GM23338 (cell line): ENCODE measurements at regions not wholly inside any gene's neighbourhood (a gene's known extent, or its start where the extent isn't known, plus 50 kb on each side); places are given as distances from the start of the nearest gene placed in this dataset.

Experiments
- ATAC-seq: fragments of 200-7000 bp; cut with Tn5 transposase; 3 replicates; pipeline ENCODE4 v1.9.1; 2020
- DNase-seq: peaks from one replicate; pipeline ENCODE4 v3.0.0-alpha.2; 2015; ENCODE audit warnings: low spot score
- H2AFZ ChIP-seq: fragments of 200-600 bp; sonication (generic); 2 replicates; pipeline ENCODE4 v1.8.0; 2016; ENCODE audit warnings: antibody characterized with exemption, mild to moderate bottlenecking, moderate library complexity
- H3F3A ChIP-seq: fragments of 200-600 bp; sonication (generic); replicated peaks from 2 replicates; pipeline ENCODE4 v1.8.0; 2017; ENCODE audit warnings: antibody characterized with exemption, mixed run types, low read depth
- H3K27ac ChIP-seq: fragments of 200-600 bp; sonication (generic); 2 replicates; pipeline ENCODE4 v1.6.1; 2016; ENCODE audit warnings: low read depth
- H3K27me3 ChIP-seq: fragments of 200-600 bp; sonication (generic); 2 replicates; pipeline ENCODE4 v1.8.0; 2016; ENCODE audit warnings: mild to moderate bottlenecking, mixed run types, moderate library complexity; ENCODE audit not compliant: insufficient read depth
- H3K36me3 ChIP-seq: fragments of 200-600 bp; sonication (generic); 2 replicates; pipeline ENCODE4 v1.8.0; 2016; ENCODE audit warnings: mild to moderate bottlenecking; ENCODE audit not compliant: insufficient read depth
- H3K4me1 ChIP-seq: fragments of 200-600 bp; sonication (generic); 2 replicates; pipeline ENCODE4 v1.8.0; 2016; ENCODE audit warnings: mild to moderate bottlenecking, moderate library complexity; ENCODE audit not compliant: insufficient read depth
- H3K4me2 ChIP-seq: fragments of 200-600 bp; sonication (generic); 2 replicates; pipeline ENCODE4 v1.7.1; 2017; ENCODE audit warnings: mixed run types
- H3K4me3 ChIP-seq: fragments of 200-600 bp; sonication (generic); 2 replicates; pipeline ENCODE4 v1.6.1; 2016; ENCODE audit warnings: mixed run types
- H3K79me2 ChIP-seq: fragments of 200-600 bp; sonication (generic); replicated peaks from 2 replicates; pipeline ENCODE4 v1.8.0; 2017; ENCODE audit warnings: mild to moderate bottlenecking; ENCODE audit not compliant: insufficient read depth
- H3K9me2 ChIP-seq: fragments of 200-600 bp; sonication (generic); 2 replicates; pipeline ENCODE4 v1.8.0; 2017; ENCODE audit not compliant: insufficient read depth
- H4K20me1 ChIP-seq: fragments of 200-600 bp; sonication (generic); replicated peaks from 2 replicates; pipeline ENCODE4 v1.8.0; 2017; ENCODE audit warnings: mild to moderate bottlenecking; ENCODE audit not compliant: insufficient read depth
- H3K27ac Mint-ChIP-seq: 2 replicates; pipeline ENCODE4 v1.8.0; 2020; ENCODE audit warnings: inconsistent platforms, mild to moderate bottlenecking, moderate library complexity, mixed read lengths
- H3K27me3 Mint-ChIP-seq: 3 replicates; pipeline ENCODE4 v1.8.0; 2022; ENCODE audit warnings: low read depth, mild to moderate bottlenecking, moderate library complexity, mixed read lengths, inconsistent platforms; ENCODE audit not compliant: insufficient read depth, poor library complexity
- H3K36me3 Mint-ChIP-seq: 3 replicates; pipeline ENCODE4 v1.8.0; 2021; ENCODE audit warnings: low read depth, mild to moderate bottlenecking, inconsistent platforms, moderate library complexity, mixed read lengths
- H3K4me1 Mint-ChIP-seq: 3 replicates; pipeline ENCODE4 v1.8.0; 2020; ENCODE audit warnings: mild to moderate bottlenecking, inconsistent platforms, mixed read lengths
- H3K4me3 Mint-ChIP-seq: 3 replicates; pipeline ENCODE4 v1.8.0; 2021; ENCODE audit warnings: moderate library complexity, mild to moderate bottlenecking, inconsistent platforms, mixed read lengths
- H3K9me3 Mint-ChIP-seq: 3 replicates; pipeline ENCODE4 v1.8.0; 2020; ENCODE audit warnings: moderate library complexity, mild to moderate bottlenecking, inconsistent platforms, mixed read lengths
- CREB1 ChIP-seq: fragments of 250-450 bp; sonication (Bioruptor Pico); IDR thresholded peaks from 2 replicates; pipeline ENCODE4 v1.5.0; 2020; ENCODE audit warnings: low read depth, mild to moderate bottlenecking, moderate library complexity
- EZH2 ChIP-seq: fragments of 200-600 bp; sonication (generic); IDR thresholded peaks from one replicate; pipeline ENCODE4 v1.8.0; 2017; ENCODE audit warnings: antibody characterized with exemption, mild to moderate bottlenecking, low read depth; ENCODE audit not compliant: unreplicated experiment
- NANOG ChIP-seq: IDR thresholded peaks from 2 replicates; pipeline ENCODE4 v1.6.1; 2016; ENCODE audit warnings: antibody characterized with exemption, borderline replicate concordance
- POLR2AphosphoS5 ChIP-seq: IDR thresholded peaks from 2 replicates; pipeline ENCODE4 v1.6.1; 2016; ENCODE audit warnings: antibody characterized with exemption, low read depth
- REST ChIP-seq: IDR thresholded peaks from one replicate; pipeline ENCODE4 v1.6.1; 2018; ENCODE audit warnings: antibody characterized with exemption; ENCODE audit not compliant: unreplicated experiment

DNA sequence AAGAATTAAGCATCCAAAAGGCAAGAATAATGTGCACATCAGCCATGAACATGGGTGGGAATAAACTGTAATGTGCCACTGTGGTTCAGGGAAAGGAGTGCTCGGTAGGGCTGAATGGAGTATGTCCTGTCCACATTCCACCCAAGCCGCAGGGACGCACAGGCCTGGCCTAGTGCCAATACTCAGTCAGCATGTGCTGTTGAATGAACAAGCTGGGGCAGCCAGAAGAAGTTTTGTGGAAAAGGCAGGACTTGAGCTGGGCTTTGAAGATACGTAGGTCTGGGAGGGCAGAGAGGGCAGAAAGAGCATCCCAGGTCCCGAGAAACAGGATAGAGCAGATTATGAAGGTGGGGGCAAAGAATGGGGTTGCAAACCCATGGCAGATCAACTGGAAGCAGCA, 60.0 kb upstream of the PLET1 start (continued):
- TF ChIP-seq POLR2AphosphoS5 (no peak), EZH2 (no peak)

DNA sequence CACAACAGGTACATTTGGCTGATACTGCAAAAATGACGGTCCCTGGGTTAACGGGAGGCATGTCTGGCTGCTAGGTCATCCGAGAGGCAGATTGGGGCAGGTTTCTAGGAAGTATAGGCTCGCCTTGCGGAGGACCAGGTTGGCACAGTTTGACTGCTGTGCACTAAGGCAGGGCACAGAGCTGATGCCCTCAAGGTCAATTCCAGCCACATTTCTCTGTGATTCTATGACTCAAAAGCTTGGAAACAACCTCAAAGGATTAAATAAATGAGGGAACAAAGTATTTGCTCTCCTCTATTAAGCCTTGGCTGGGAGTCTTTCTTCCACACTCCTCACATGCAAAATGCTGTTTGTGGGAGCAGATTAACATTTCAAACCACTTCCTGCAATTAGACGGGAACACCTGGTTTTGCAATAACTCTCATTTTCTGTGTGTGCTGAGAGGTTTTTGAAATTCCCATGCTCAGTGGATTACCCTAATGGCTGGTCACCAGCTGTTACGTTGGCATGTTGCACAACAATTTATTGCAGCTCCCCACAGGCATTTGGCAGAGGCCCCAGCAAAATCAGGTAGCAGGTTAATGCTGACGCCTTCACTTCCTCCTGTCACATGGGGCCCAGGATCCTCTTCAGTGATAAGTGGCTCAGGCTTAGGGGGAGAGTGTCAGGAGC, 61.0 kb upstream of the PLET1 start:
- Mint-ChIP-seq H3K9me3 (peaks cover 17% of the 10 kb centered on the region; the same call in 2 of the 3 replicates), H3K4me3 (no peak overlapping the region), H3K27me3 (peaks cover 4% of the 10 kb centered on the region), H3K36me3 (peaks cover 12% of the 10 kb centered on the region; the same call in 2 of the 3 replicates), H3K27ac (no peak overlapping the region), H3K4me1 (peaks cover 21% of the 10 kb centered on the region)
- ATAC-seq = peak; percentile 74
- Histone ChIP-seq H3K27ac (peak overlapping the region; percentile 16; the same call in 1 of the 2 replicates), H3K4me3 (no peak overlapping the region), H3K36me3 (no peaks in the 10 kb centered on the region), H3K9me2 (no peaks in the 10 kb centered on the region; the same call in 1 of the 2 replicates), H3K4me2 (peak overlapping the region; percentile 13), H3K79me2 (no peaks in the 10 kb centered on the region), H3K27me3 (0 out of 2 replicates have a peak, but pooled peaks cover 5% of the 10 kb centered on the region), H4K20me1 (no peaks in the 10 kb centered on the region), H2AFZ (no peak overlapping the region), H3F3A (no peaks in the 10 kb centered on the region), H3K4me1 (peaks cover 12% of the 10 kb centered on the region)
- TF ChIP-seq NANOG (peak; percentile 83), REST (no peak), EZH2 (no peak)
- peak; percentile 60 for DNase-seq

GRCh38 chr11:112322173-112322790, 61.6 kb upstream of the PLET1 start:
- TF ChIP-seq CREB1 (CRISPR knock-in tag) = no peak
- no peak for TF ChIP-seq NANOG
- TF ChIP-seq EZH2 = no peak
- H3F3A ChIP-seq = no peaks in the 10 kb centered on the region
- DNase-seq (no peak), ATAC-seq (no peak)
- H3K79me2 ChIP-seq = no peaks in the 10 kb centered on the region
- Mint-ChIP-seq H3K4me1 (peaks cover 21% of the 10 kb centered on the region), H3K36me3 (peaks cover 12% of the 10 kb centered on the region; the same call in 2 of the 3 replicates), H3K9me3 (peaks cover 18% of the 10 kb centered on the region; the same call in 2 of the 3 replicates), H3K27ac (no peak overlapping the region), H3K27me3 (peaks cover 4% of the 10 kb centered on the region), H3K4me3 (no peak overlapping the region)
- no peak overlapping the region for H3K27ac ChIP-seq
- H4K20me1 ChIP-seq = no peaks in the 10 kb centered on the region
- H3K9me2 ChIP-seq = no peaks in the 10 kb centered on the region; the same call in 1 of the 2 replicates
- H3K4me2 ChIP-seq = peak overlapping the region; percentile 13
- no peak overlapping the region for H3K4me3 ChIP-seq
- peaks cover 12% of the 10 kb centered on the region for H3K4me1 ChIP-seq
- no peaks in the 10 kb centered on the region for H3K36me3 ChIP-seq
- no peak overlapping the region for H2AFZ ChIP-seq
- 0 out of 2 replicates have a peak, but pooled peaks cover 5% of the 10 kb centered on the region for H3K27me3 ChIP-seq
